SH-SY5Y (cell line): ENCODE measurements at regions not wholly inside any gene's neighbourhood (a gene's known extent, or its start where the extent isn't known, plus 50 kb on each side); places are given as distances from the start of the nearest gene placed in this dataset.

Experiments used
- GATA2 ChIP-seq: IDR thresholded peaks from 2 replicates; pipeline ENCODE4 v1.6.1; 2011; ENCODE audit warnings: mild to moderate bottlenecking, low read depth, low read length
- GATA3 ChIP-seq: IDR thresholded peaks from 2 replicates; pipeline ENCODE4 v1.6.1; 2011; ENCODE audit warnings: low read depth, mild to moderate bottlenecking, low read length, moderate library complexity

DNA sequence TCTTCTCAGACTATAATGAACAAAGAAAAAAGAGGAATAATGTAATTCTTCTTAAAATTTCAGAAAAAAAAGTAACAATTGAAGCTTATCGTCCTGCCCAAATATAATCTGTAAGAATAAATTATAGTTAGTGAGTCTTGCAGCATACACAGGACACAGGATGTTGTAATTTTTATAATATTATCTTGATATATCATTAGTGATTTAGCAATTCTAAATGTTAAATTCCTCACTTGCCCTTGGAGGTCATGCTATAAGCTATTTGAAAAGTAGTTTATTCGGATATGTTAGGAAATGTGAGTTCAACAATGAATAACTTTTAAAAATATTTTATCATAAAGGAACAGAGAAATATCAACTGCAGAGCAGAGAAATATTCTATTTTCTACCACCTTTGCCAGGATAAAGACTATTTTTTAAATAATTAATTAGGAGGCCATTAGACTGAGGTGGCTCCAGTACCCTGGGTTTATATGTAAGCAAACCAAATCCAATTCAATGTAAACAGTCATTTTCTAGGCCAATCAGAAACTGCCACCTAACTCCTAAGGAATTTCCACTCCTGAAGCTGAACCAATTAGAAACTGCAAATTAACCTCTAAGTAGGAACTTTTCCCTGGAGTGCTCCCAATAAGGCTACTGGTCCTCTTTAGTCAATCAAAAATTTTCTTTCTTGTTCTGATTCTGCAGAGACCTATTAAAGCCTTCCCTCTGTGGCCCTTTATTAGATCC, 1109.3 kb downstream of the ROBO2 start:
- TF ChIP-seq GATA3 (no peak), GATA2 (no peak)
